HepG2 (cell line): ENCODE measurements at regions not wholly inside any gene's neighbourhood (a gene's known extent, or its start where the extent isn't known, plus 50 kb on each side); places are given as distances from the start of the nearest gene placed in this dataset.

ENCODE experiments used
- ATAC-seq: fragments of 200-7000 bp; cut with Tn5 transposase; 3 replicates; pipeline ENCODE4 v1.9.1; 2020; ENCODE audit warnings: mild to moderate bottlenecking, moderate library complexity
- BruUV-seq: library from RNA; stranded (reverse); fragments of 400-500 nt; replicated peaks from 2 replicates; lab custom pipeline; 2021; lab: Mats Ljungman, UMichigan
- CTCF ChIA-PET: fragments of 300-600 bp; formaldehyde crosslinking; extraction: SDS; loops from one replicate; lab custom pipeline; 2021; ENCODE audit warnings: low total read pairs, inconsistent platforms, low intra/inter-chr PET ratio; lab: Yijun Ruan, JAX
- POLR2A ChIA-PET: fragments of 350-600 bp; sonication (Branson Sonifier 250); formaldehyde crosslinking; loops from one replicate; lab custom pipeline; 2020; ENCODE audit warnings: antibody characterized with exemption, inconsistent platforms; lab: Yijun Ruan, JAX
- DNase-seq: peaks from one replicate; pipeline ENCODE4 v3.0.0-alpha.2; 2015; ENCODE audit warnings: low spot score
- FAIRE-seq: peaks from 3 replicates; lab custom pipeline; 2011; peaks lifted over from hg19 to GRCh38; lab: Jason Lieb, UNC
- H2AFZ ChIP-seq: one replicate; pipeline ENCODE4 v1.6.1; 2011; ENCODE audit warnings: low read length, inconsistent platforms
- H3K27ac ChIP-seq: fragments of 300-600 bp; 3 replicates; pipeline ENCODE4 v1.8.0; 2011; ENCODE audit warnings: mixed run types, mild to moderate bottlenecking, mixed read lengths, low read length, inconsistent platforms; ENCODE audit not compliant: insufficient read depth; ENCODE audit errors: extremely low read length
- H3K27me3 ChIP-seq, 2 experiments: fragments of 200-600 bp in 1 of 2; 2 replicates in 1 of 2; 3 replicates in 1 of 2; pipeline versions ENCODE4 v1.6.0 to v1.8.0; 2011; ENCODE audit warnings: low read length in 2 of 2, mild to moderate bottlenecking in 2 of 2, moderate library complexity in 2 of 2, inconsistent platforms in 1 of 2; ENCODE audit not compliant: insufficient read depth in 2 of 2, control insufficient read depth in 1 of 2
- H3K36me3 ChIP-seq, 2 experiments: fragments of 200-600 bp in 1 of 2; replicated peaks in 1 of 2; 2 replicates in 1 of 2; 3 replicates in 1 of 2; pipeline versions ENCODE4 v1.5.1 to v1.8.0; 2011; ENCODE audit warnings: low read length in 2 of 2, inconsistent platforms in 1 of 2; ENCODE audit not compliant: insufficient read depth in 2 of 2, control insufficient read depth in 1 of 2
- H3K4me1 ChIP-seq: 2 replicates; pipeline ENCODE4 v1.5.1; 2012; ENCODE audit warnings: low read length, inconsistent platforms; ENCODE audit not compliant: insufficient read depth
- H3K4me2 ChIP-seq: 2 replicates; pipeline ENCODE4 v1.6.0; 2011; ENCODE audit warnings: low read depth, low read length, inconsistent platforms
- H3K4me3 ChIP-seq, 3 experiments: fragments of 200-600 bp in 1 of 3; sonication (generic), shearing (Covaris generic) in 1 of 3; replicated peaks in 1 of 3; 2 replicates each; pipeline ENCODE4 v1.5.1; 2011 to 2016; ENCODE audit warnings: low read length in 3 of 3, inconsistent platforms in 2 of 3, low read depth in 2 of 3, mild to moderate bottlenecking in 2 of 3, control low read depth in 1 of 3, mixed read lengths in 1 of 3; ENCODE audit not compliant: insufficient read depth in 1 of 3
- H3K79me2 ChIP-seq: one replicate; pipeline ENCODE4 v1.6.1; 2011; ENCODE audit warnings: low read length, inconsistent platforms; ENCODE audit not compliant: insufficient read depth
- H3K9ac ChIP-seq: 2 replicates; pipeline ENCODE4 v1.6.0; 2011; ENCODE audit warnings: mild to moderate bottlenecking, low read depth, low read length, inconsistent platforms; ENCODE audit not compliant: insufficient read depth
- H3K9me3 ChIP-seq: 2 replicates; pipeline ENCODE4 v1.5.1; 2012; ENCODE audit warnings: mild to moderate bottlenecking, low read length
- H4K20me1 ChIP-seq: 2 replicates; pipeline ENCODE4 v1.6.0; 2011; ENCODE audit warnings: inconsistent platforms, mild to moderate bottlenecking, low read length, moderate library complexity; ENCODE audit not compliant: insufficient read depth
- AHR ChIP-seq: IDR thresholded peaks from 2 replicates; pipeline ENCODE4 v1.6.1; 2018; ENCODE audit warnings: missing genetic modification reagents, missing compliant biosample characterization
- ATAD3A ChIP-seq: sonication (generic); formaldehyde crosslinking; IDR thresholded peaks from 2 replicates; pipeline ENCODE4 v1.4.0; 2020; ENCODE audit warnings: missing genetic modification reagents
- FIP1L1 ChIP-seq: fragments of 200-400 bp; formaldehyde crosslinking; IDR thresholded peaks from 2 replicates; pipeline ENCODE4 v1.6.1; 2018; ENCODE audit warnings: low read depth, mild to moderate bottlenecking, low read length, moderate library complexity, borderline replicate concordance; ENCODE audit not compliant: insufficient read depth
- KDM1A ChIP-seq: IDR thresholded peaks from 2 replicates; pipeline ENCODE4 v1.6.1; 2016; ENCODE audit warnings: missing compliant biosample characterization
- NONO ChIP-seq, 2 experiments: fragments of 450-650 bp in 1 of 2; sonication (generic) in 1 of 2; formaldehyde crosslinking in 1 of 2; IDR thresholded peaks in 1 of 2; conservative IDR thresholded peaks in 1 of 2; 2 replicates each; pipeline versions ENCODE4 v1.6.1 to v1.8.0; 2017 to 2022; ENCODE audit warnings: mild to moderate bottlenecking in 1 of 2, missing genetic modification reagents in 1 of 2, moderate library complexity in 1 of 2
- PPARG ChIP-seq: conservative IDR thresholded peaks from 2 replicates; pipeline ENCODE4 v1.6.1; 2016; ENCODE audit warnings: missing biosample characterization, missing genetic modification reagents
- REST ChIP-seq, 2 experiments: IDR thresholded peaks; 2 replicates each; pipeline ENCODE4 v1.6.1; 2011 to 2012; ENCODE audit warnings: low read length in 2 of 2, borderline replicate concordance in 1 of 2, low read depth in 1 of 2, mild to moderate bottlenecking in 1 of 2, moderate library complexity in 1 of 2
- YEATS2 ChIP-seq: sonication (generic); formaldehyde crosslinking; IDR thresholded peaks from 2 replicates; pipeline ENCODE4 v1.4.0; 2020; ENCODE audit warnings: missing genetic modification reagents, borderline replicate concordance
- ZBTB44 ChIP-seq: sonication (generic); formaldehyde crosslinking; IDR thresholded peaks from 2 replicates; pipeline ENCODE4 v1.4.0; 2020; ENCODE audit warnings: missing genetic modification reagents
- ZMYM2 ChIP-seq: sonication (generic); formaldehyde crosslinking; IDR thresholded peaks from 2 replicates; pipeline ENCODE4 v1.8.0; 2022; ENCODE audit warnings: mild to moderate bottlenecking, missing genetic modification reagents
- ZNF124 ChIP-seq: sonication (generic); formaldehyde crosslinking; IDR thresholded peaks from 2 replicates; pipeline ENCODE4 v1.4.0; 2020; ENCODE audit warnings: missing genetic modification reagents
- ZNF703 ChIP-seq: sonication (generic); formaldehyde crosslinking; IDR thresholded peaks from 2 replicates; pipeline ENCODE4 v1.5.1; 2020; ENCODE audit warnings: missing genetic modification reagents, mild to moderate bottlenecking, moderate library complexity, borderline replicate concordance
- ZNF792 ChIP-seq: IDR thresholded peaks from 2 replicates; pipeline ENCODE4 v1.6.1; 2016
- WGBS: methylation state at CpG from one replicate; pipeline ENCODE4 v1.1.6; 2017; ENCODE audit warnings: low lambda C conversion rate; 5-methylcytosine and 5-hydroxymethylcytosine counted together
- in situ Hi-C: cut with HindIII; loops from 2 replicates; pipeline ENCODE4 v1.10.0; 2017; ENCODE audit warnings: low pct_unique_long_range_greater_than_20kb; ENCODE audit not compliant: extremely low pct_ligation_motif_present
- intact Hi-C: fragments of 100-400 bp; cut with micrococcal nuclease; formaldehyde crosslinking; loops from one replicate; pipeline ENCODE4 v1.10.0; 2022; ENCODE audit not compliant: unreplicated experiment
- TF ChIP-seq, protein P1 (sequence below): sonication (generic); formaldehyde crosslinking; IDR thresholded peaks from 2 replicates; pipeline ENCODE4 v1.8.1; 2023; ENCODE audit warnings: mild to moderate bottlenecking, moderate library complexity, missing genetic modification reagents

GRCh38 chr2:63679252-63679855, 90.6 kb downstream of the MDH1 start:
- CTCF ChIA-PET: no interaction called here
- FAIRE-seq (no peak), DNase-seq (no peak), ATAC-seq (no peak)
- Histone ChIP-seq H3K9ac (no peak overlapping the region), H3K4me1 (peaks cover 1% of the 10 kb centered on the region), H3K4me3 (no peak overlapping the region), H3K36me3 (no peaks in the 10 kb centered on the region), H3K27ac (no peak overlapping the region), H2AFZ (no peak overlapping the region), H4K20me1 (no peaks in the 10 kb centered on the region), H3K9me3 (no peaks in the 10 kb centered on the region), H3K27me3 (peaks cover 0 to 6% of the 10 kb centered on the region in 2 experiments; a peak in 2 of 5 replicates), H3K4me2 (no peak overlapping the region), H3K79me2 (no peaks in the 10 kb centered on the region)
- 32% methylated on average over 5 of the region's 5 CpGs for WGBS
- in situ Hi-C loops (no loop called here), intact Hi-C loops (no loop called here)
- no TSS peak for BruUV-seq
- no peak for TF ChIP-seq KDM1A (CRISPR knock-in tag)
- no peak for TF ChIP-seq ZNF124 (CRISPR knock-in tag)
- TF ChIP-seq ZBTB44: no peak
- TF ChIP-seq, protein P1, sequence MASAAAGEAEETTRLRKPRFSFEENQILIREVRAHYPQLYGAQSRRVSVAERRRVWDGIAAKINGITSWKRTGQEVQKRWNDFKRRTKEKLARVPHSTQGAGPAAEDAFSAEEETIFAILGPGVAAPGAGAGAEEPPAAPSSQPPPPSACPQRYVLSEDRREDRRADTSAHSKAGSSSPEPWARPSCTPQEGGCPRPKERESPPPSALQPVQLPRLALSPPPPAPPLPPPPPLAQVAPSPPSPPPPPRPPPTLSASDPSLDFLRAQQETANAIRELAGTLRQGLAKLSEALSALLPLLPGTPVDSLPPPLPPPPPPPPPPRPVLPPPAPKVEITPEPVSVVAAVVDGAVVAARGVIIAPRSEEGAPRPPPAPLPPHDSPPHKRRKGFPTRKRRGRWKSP (CRISPR knock-in tag): no peak
- no peak for TF ChIP-seq FIP1L1
- no peak for TF ChIP-seq ZNF703 (CRISPR knock-in tag)
- TF ChIP-seq NONO (IDR thresholded peaks at IDR 0.05): no peak
- no peak for TF ChIP-seq NONO (CRISPR knock-in tag; conservative IDR thresholded peaks at IDR 0.05)
- no peak for TF ChIP-seq YEATS2 (CRISPR knock-in tag)
- no peak for TF ChIP-seq AHR (CRISPR knock-in tag)
- TF ChIP-seq ATAD3A (CRISPR knock-in tag): no peak
- TF ChIP-seq REST (IDR thresholded peaks at IDR 0.05; ENCODE audit: borderline replicate concordance in 1 of 2, low read depth in 1 of 2, low read length in 2 of 2): no peak
- TF ChIP-seq PPARG: no peak
- TF ChIP-seq ZMYM2 (CRISPR knock-in tag): no peak
- no peak for TF ChIP-seq ZNF792
- POLR2A ChIA-PET: no interaction called here
